ENCODE measurements at regions not wholly inside any gene's neighbourhood (a gene's known extent, or its start where the extent isn't known, plus 50 kb on each side); places are given as distances from the start of the nearest gene placed in this dataset.
"Not testable (repeated sequence)": the region's sequence is repeated elsewhere in the genome, so short reads cannot be mapped to it uniquely, and the experiment has no call there.

DNA sequence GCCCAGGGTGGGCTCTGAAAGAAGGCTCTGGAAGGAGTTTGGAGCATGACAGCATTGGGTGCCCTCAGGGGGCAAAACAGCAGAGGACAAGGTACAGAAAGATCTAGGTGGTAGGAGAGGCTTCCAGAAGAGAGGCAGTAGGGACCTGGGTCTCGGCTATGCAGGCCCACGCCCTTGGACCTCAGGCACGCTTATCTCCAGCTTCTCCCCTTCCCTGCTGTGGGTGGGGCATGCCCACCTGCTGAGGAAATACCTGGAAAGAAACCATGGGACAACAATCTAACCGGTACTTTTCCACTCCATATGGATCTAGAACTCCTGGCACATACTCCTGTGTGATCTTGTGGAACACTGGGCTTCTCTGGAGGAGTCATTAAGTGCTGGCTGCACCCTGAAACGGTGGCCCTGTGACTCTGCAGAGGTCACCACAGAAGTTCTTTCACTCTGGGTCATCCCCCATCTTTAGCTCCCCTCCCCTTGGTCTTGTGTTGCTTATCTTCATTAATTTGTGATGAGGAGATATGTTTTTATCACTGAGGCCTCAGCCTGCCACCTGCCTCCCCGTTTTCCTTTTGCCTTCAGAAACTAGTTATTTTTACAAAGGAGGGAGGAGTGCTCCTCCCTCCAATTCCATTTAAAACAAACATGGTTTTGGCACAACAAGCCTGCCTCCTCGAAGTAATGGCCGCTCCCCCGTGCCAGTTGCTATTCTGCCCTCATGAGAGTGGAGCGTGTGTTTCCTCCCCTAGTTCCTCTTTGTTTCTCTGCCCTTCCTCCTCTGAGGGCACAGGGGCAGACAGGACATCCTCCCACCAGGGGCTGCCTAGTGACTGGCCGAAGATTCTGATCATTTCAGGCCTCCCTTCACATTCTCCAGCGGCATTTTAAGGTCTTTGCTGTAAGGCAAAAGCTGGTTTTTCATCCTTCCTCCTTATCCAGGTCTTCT, 78.0 kb upstream of the ATP5PO start:
- no peak for DNase-seq (ENCODE audit: low spot score)

DNA sequence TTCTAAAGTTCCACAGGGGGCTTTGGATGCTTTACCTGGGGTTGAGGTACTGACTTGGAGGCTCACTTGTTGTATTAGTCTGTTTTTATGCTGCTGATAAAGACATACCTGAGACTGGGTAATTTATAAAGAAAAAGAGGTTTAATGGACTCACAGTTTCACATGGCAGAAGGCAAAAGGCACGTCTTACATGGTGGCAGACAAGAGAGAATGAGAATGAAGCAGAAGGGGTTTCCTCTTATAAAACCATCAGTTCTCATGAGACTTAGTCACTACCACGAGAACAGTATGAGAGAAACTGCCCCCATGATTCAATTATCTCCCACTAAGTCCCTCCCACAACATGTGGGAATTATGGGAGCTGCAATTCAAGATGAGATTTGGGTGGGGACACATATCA, 76.8 kb upstream of the ATP5PO start:
- DNase-seq (ENCODE audit: low spot score), result not testable (repeated sequence)

DNA sequence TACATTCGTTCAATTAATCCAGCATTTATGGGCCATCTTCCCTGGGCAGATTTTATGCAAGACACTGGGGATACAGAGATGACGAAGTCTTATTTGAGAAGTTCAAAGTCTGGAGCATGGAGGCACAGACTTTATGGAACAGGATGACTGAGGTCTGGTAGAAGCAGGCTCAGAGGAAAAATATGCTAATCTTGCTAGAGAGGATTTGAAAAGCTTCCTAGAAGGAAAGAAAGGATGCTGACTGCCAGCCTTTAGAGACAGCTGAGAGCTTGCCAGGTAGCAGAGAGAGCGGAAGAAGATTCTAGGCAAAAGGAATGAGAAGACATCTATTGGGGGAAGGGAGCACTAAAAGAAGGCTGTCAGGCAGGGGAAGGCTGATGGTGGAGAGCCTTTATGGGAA, 75.5 kb upstream of the ATP5PO start:
- DNase-seq (ENCODE audit: low spot score), result peak; percentile 33

DNA sequence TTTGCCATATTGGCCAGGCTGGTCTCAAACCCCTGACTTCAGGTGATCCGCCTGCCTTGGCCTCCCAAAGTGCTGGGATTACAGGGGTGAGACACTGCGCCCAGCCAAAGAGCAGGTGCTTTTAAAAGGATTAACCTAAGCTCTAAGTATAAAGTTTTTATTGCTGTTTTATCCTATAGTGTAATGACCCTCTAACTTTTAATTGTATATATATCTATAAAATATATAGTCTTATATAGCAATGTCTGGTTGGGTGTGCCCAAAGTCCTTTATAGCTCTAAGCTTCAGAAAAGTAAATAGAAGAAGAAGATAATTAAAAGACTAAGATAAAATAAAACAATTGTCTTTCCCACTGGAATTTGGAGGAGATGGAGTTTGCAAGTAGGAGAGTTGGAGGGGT, 73.8 kb upstream of the ATP5PO start:
- no peak for DNase-seq (ENCODE audit: low spot score)

DNA sequence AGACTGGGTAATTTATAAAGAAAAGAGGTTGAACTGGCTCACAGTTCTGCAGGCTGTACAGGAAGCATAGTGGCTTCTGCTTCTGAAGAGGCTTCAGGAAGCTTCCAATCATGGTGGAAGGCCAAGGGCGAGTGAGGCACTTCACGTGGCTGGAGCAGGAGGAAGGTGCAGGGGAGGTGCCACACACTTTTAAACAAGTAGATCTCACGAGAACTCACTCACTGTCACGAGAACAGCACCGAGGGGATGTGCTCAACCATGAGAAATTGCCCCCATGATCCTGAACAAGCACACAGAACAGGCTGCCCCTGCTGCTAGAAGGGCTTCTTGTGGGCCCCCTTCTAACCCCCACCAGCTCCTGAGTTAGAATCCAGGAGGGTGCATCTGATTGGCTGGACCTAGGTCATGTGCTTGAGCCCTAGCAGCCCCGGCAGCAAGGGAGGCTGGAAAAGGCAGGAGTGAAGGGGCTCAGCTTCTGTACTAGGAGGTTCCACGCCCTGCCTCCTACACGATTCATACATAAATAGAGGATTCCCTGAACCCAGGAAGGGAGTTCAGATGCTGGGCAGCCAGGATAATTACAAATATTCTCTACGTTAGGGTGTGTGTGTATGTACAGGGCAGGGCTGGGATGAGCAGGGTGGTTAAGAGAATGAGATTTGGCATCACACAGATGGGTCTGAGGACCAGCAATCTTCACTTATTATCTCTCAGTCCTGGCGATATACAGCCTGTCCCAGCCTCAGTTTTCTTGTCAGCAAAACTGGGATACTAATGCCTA, 72.8 kb upstream of the ATP5PO start:
- DNase-seq (ENCODE audit: low spot score), result no peak

DNA sequence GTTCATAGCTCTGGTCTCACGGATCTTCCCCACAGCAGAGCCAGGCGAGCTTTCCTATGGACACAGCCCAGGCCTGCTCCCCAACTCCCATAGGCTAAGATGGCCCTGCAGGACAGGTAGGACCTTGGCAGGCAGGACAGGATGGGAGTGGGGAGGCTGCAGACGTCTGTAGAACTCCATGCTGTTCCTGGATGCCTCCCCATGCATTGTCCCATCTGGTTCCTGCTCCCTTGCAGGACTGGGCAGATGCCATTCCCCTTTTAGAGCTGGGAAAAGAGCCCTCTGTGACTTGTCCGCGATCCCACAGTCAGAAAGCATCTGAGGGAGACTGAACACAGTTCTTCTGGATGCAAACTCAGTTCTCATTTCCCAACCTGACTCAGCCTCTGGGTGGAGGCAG, 71.9 kb upstream of the ATP5PO start:
- DNase-seq (ENCODE audit: low spot score), result no peak

DNA sequence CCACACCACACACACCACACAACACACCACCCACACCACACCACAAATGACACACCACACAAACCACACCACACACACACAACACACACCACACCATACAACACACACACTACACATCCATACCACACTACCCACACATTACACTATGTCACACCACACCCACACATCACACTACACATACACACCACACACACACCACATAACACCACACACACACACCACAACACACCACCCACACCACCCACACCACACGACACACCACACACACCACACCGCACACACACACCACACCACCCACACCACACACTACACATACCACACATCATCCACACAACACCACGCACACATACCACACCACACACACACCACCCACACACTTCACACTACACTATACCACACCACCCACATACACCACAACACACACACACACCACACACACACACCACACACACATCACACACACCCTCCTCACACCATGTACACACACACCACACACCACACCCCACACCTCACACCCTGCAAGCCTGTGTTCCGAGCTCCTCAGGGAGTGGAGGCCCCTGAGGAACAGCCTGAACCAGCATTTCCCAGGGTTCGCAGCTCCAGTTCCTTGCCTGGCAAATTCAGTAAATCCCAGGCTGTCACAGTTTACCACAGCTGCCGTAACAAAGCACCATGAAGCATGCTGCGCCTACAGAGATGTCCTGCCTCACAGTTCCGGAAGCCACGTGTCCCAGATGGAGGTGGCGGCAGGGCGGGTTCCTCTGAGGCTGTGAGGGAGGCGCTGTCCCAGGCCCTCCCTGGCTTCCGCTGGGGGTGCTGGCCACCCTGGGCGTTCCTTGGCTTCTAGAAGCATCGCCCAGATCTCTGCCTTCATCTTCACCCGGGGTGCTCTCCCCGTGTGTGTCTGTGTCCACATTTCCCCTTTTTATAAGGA, 69.8 kb upstream of the ATP5PO start:
- no peak for DNase-seq (ENCODE audit: low spot score)

DNA sequence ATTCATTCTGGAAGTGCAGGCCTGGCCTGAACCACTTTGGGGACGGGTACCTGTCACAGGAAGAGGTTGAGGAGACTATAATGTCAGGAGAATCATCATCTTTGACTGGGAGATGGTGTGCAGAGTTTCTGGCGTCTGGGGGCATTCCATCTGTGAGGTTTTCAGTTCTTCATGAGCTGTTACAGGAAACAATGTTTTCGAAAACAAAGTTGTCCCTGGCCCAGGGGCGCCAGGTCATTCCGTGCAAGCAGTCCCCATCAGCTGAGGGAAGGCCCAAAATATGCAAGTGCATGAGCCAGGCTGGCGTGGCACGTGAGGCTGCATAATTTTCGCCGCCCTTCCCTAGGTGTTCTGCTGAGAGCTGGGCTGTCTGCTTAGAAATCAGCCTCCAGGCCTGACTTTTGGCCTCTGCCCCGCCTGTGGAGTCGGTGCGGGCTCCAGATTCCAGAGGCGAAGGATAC, 68.4 kb upstream of the ATP5PO start:
- no peak for DNase-seq (ENCODE audit: low spot score)

DNA sequence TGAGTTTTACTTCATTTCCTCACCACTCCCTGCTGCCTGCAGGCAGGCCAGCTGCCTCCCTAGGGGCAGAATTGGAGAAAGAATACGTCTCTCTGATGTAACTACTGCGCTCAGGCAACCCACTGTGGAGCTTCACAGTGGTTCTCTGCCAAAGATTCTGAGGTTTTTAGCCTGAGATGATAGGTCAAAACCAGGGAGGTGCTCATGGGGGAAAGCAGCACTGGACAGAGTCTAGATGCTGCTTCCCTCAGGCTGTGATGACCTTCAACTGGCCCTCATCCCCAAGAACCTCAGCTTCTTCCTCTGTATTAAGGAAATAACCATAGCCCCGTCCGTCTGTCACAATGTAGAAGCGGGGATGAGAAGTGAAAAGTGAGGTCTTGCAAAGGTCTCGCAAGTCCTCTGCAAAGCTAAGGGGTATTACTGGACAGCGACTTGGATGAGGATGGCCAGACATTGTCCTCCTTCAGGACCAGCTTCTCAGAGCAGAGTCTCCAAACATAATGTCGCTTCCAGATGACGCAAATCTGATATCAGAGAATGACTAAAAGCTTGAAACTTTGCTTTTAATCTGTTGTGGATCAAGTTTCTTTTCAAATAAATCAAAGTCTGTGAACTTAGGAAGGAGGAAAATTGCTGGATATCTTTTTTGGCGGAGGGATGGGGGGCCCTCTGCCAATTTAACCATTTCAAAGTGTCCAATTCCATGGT, 65.9 kb upstream of the ATP5PO start:
- DNase-seq (ENCODE audit: low spot score), result no peak

DNA sequence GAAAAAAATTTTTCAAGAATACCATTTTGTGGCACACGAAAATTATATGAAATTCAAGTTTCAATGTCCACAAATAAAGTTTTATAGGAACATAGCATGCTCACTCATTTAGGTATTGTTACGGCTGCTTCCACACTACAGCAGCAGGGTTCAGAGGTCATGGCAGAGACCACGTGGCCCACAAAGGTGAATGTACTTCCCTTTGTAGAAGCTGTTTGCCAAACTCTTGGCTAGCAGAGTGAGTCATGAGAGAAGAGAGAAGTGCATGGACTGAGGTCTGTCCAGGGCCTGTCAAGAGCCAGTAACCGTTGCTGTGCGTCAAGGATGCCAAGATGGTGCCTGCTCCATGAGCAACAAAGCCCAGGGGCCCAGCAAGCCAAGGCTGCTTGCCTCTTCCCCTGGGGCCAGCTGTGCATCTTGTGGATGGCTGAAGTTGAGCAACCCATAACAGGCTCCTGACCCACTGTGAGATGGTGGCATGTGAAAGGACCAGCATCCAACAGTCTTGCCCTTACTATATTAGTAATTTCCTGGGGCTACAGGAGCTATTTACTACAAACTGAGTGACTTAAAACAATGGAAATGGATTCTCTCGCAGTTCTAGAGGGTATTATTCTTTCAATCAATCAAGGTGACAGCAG, 64.8 kb upstream of the ATP5PO start:
- no peak for DNase-seq (ENCODE audit: low spot score)

DNA sequence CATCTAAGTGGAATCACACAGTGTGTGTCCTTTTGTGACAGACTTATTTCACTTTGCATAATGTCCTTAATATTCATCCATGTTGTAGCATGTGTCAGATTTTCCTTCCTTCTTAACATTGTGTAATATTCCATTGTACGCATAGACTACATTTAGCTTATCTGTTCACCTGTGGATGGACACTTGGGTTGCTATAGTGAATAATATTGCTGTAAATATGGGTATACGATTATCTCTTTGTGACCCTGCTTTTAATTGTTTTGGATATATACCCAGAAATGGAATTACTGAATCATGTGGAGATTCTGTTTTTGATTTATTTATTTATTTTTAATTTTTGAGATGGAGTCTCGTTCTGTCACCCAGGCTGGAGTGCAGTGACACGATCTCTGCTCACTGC, 63.0 kb upstream of the ATP5PO start:
- DNase-seq (ENCODE audit: low spot score), result no peak

DNA sequence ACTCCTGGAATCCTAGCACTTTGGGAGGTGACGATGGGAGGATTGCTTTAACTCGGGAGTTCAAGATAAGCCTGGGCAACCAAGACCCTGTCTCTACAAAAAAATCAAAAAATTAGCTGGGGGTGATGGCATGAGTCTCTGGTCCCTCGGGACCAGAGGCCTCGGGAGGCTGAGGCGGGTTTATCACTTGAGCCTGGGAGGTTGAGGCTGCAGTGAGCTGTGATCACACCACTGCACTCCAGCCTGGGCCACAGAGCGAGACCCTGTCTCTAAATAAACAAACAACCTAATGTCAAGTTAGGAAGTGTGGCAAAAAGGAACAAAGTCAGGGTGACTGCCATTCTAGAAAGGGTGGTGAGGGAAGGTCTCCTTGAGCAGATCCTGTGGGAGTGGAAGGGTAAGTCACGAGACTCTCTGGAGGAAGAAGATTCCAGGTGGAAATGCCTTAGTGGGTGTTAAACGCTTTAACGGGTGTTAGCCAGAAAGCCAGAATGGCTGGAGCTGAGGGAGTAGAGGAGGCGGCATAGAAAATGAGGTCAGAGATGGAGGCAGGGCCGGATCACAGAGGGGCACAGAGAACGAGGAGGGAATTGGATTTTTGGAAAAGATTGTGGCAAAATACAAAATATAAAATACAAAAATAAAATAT, 62.2 kb upstream of the ATP5PO start:
- DNase-seq (ENCODE audit: low spot score), result no peak

DNA sequence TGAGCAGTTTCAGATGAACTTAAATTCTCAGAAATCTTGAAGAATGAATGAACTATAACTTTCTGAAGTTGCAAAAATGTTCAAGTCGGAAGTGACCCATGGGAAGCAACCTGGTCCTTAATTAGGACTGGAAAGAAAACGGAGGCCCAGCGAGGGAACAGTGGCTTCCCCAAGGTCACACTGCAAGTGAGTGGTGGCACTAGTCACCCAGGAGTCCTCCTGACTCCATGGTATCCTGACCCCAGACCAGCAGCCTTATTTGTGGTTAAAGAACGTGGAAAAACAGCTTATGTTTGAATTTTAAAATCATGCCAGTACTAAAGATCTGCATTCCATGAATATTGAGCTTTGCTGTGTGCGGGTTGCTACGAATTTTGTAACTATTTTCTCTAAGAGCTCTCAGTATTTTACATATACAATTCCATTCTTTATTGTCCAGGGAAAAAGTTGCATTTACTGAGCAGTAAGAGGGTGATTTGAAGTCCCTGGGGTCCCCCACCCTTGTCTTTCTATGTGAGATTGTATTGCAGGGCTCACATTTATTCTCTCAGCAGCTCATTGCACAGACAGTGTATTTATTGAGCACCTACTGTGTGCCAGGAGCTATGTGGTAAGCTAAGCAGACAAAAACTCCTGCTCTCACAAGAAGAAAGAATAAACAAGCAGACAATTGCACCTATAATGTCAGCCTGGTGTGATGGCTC, 61.6 kb upstream of the ATP5PO start:
- no peak for DNase-seq (ENCODE audit: low spot score)

DNA sequence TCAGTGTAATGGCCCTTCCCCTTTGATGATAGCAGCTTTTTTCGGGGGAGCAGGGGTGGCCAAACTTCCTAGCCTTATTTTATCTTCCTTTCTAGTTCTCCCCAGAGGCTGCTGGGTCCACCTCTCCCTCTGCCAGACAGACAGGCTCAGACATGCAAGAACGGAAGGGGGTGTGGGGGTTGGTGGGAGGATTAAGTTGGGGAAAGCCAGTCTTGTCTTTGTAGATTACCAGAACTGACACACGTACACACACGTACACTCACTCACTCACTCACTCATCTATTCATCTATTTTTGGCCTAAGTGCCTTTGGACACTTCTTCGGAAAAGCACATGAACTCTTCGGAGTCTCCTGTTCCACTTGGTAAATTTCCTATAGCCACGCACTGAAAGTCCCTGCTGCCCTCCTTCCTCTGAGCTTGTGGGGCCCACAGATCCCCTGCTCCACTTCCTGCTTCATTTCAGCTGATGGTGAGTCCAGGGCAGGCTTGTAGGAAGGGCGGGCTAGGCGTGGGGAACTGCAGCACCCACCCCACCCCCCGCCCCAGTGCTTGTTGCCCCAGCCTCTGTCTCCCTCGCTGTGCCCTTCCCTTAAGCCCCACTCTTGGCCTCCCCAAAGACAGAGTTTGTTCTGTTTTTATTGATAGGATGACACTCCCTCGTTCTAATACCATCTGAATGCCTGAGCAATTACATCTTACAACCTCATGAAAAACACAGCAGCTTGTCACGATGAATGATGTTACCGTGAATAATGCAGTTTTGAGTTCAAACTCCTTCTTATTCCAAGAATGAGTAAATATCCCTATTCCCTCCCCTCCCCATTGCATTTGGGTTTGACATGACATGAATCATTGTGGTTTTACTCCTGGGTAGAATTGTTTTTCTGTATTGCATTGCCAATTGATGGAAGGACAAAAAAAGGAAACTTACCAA, 60.7 kb upstream of the ATP5PO start:
- peak; percentile 88 for DNase-seq (ENCODE audit: low spot score)

DNA sequence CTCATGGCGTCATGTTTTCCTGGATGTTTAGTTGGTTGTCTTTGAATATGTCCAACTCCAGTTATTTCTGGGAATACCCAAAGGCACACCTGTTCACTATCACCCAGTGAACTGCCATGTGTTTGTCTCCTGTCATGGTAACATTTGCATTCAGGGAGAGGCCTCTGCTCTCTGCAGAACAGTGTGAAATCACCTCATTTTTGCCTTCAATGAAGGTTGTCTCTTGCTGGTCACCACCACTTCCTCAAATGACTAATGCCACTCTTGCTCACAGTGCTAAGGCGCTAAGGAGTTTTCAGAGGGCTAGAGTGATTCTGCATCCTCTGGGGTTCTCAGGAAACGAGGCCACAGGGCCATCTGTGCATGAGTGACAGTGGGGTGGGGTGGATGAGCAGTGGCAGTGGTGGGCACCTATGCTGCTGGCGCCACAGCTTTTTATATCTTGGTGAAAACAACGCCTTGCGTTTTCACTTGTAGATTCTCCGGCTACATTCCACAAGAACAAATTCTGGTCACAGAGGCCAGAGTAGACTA, 60.0 kb upstream of the ATP5PO start:
- DNase-seq (ENCODE audit: low spot score), result no peak

DNA sequence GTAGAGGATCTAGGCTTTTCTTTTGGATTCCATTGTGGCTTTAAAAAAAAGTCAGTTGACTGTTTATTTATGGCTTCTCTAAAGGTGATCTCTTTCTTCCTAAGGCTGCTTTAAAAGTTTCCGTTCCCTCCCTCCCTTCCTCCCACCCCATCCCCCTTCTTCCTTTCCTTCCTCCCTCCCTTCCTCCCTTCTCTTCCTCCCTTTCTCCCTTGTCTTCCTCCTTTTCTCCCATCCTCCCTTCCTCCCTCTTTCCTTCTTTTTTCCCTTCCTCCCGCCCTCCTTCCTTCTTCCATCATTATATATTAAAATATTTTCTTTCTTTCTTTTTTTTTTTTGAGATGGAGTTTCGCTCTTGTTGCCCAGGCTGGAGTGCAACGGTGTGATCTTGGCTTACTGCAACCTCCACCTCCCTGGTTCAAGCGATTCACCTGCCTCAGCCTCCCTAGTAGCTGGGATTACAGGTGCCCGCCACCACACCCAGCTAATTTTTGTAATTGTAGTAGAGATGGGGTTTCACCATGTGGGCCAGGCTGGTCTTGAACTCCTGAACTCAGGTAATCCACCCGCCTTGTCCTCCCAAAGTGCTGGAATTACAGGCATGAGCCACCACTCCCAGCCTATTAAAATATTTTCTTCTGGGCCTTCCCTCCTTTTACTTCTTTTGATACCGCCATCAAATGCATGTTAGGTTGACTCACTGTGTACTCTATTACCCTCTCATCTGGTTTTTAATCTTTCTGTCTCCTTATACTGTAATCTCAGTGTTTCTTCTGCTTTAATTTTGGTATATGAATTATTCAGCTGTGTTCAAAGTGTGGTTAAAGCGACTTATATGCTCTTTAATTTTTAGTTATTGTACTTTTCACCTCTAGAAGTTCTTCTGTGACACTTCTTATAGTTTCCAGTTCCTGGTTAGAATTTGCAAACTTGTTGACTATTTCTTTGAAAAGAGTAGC, 59.2 kb upstream of the ATP5PO start:
- no peak for DNase-seq (ENCODE audit: low spot score)

DNA sequence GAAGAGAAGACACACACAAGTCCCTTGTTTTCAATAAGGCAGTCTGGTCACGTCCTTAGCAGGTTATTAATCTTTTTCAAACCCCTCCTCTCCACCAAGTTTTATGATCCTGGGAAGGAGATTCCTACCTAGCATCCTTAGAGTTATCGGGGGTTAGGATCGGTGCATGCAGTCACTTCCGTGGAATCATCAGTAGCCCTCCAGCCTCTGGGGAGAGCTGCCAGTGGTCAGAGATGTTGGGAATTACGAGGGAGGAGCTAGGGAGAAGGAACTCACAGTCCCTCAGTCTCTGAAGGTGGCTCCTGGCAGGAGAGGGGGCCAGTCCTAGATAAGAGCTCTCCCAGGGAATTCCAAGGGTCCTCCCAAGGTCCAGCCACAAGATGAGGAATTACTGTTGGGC, 57.7 kb upstream of the ATP5PO start:
- no peak for DNase-seq (ENCODE audit: low spot score)
